NCI-H345 treated with DMSO at 0.1 percent for 48 hours (cell line): ENCODE measurements at regions not wholly inside any gene's neighbourhood (a gene's known extent, or its start where the extent isn't known, plus 50 kb on each side); places are given as distances from the start of the nearest gene placed in this dataset.

Experiments used
- DNase-seq: peaks from one replicate; lab custom pipeline; 2025; ENCODE audit not compliant: unreplicated experiment; lab: John Stamatoyannopoulos, UW

- DNase-seq, result no peak
Observed at GRCh38 chr5:108649646-108650045, 98.1 kb upstream of the FER start.

DNA sequence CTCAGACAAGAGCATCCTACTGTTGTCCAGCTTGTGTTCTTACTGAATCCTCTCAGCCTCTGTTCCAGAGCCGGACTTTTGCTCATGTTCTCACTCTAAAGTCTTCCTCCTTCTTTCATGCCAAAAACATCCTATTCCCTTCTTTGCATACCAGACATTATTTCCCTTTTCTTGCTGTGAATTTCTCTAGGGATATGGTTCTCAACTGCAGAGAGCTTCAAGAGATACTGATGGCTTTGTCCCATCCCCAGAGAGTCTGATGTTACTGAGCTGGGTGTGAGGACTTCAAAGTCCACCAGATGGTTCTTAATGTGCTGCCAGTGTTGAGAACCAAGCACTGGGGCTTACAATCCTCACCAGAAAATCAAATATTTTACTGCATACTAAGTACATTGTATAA, 98.6 kb upstream of the FER start:
- DNase-seq, result no peak

GRCh38 chr5:108642170-108642906, 105.4 kb upstream of the FER start:
- DNase-seq, result peak; percentile 31

DNA sequence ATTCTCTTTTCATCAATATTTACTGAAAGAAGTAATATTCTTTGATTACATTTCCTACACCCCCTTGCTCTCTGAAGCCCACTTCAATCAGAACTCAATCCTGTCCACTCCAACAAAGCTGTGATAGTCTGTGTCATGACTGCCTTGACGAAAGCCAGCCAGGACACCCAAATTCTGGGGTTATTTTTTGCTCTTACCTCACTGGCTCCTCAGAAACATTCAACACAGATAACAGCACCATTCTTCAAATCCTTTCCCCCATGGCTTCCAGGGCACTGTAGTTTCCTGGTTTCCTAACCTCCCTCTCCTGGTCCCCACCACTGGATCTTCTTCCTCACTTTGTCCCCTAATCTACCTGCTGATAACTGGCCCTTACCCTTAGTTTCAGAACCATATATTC, 106.1 kb upstream of the FER start:
- DNase-seq, result no peak

DNA sequence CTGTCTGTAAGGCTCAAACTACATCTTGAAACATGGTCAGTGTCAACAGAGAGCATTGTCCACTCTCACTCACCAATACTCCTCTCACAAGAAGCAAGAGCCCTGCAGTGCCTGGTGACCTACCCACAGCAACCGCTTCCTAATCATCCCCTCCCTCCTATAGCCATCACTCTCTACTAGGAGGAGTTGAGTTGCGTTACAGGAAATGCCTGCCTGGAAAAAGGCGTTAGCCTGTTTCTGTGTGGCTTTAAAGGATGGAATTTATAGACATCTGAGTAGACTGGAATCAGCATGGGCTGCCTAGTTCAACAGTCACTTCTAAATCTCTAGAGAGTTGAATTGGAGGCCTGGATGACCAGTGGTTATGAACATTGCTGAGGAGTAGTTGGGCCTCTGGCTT, 108.3 kb upstream of the FER start:
- DNase-seq, result no peak

GRCh38 chr5:108638021-108638420, 109.7 kb upstream of the FER start:
- no peak for DNase-seq

DNA sequence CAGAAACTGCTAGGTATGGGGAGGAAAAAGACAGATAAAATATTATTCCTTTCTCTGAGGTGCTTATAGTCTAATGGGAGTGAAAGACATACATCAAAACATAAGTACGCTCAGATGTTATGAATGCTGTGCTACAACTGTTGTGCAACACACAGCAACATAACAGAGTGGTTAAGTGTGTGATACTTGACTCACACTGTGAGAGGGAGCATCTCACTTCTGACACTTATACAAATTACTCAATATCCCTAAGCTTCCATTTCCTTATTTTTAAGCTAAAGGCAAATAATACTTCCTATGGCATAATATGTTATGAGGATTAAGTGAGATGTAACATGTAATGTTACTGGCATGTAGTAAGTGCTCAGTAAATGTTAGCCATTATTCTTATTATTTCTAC, 110.6 kb upstream of the FER start:
- no peak for DNase-seq

DNA sequence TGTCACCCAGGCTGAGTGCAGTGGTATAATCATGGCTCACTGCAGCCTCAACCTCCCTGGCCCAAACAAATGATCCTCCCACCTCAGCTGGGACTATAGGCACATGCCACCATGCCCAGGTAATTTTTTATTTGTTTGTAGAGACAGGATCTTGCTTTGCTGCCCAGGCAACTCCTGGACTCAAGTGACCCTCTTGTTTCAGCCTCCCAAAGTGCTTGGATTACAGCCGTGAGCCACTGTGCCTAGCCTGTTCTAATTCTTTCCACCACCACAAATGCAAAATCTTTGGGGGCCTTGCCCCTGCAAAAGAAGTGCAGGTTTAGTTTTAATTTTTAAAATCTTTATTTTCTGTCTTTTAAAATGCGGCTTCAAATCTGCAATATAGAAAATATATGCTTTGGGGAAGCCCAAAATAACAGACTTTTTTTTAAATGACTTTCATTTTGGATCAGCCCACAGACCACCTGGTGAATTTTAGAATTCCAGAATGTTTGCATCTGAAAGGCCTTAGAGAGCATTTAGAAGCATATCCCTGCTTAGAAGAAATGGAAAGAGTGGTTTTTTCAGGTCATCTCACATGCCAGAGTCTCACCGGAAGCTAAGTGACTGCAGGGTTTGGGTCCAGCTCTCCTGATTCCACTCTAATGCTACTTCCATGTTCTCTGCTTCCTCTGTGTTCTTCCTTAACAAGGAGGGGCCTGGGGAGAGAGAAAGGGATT, 111.4 kb upstream of the FER start:
- DNase-seq, result no peak

DNA sequence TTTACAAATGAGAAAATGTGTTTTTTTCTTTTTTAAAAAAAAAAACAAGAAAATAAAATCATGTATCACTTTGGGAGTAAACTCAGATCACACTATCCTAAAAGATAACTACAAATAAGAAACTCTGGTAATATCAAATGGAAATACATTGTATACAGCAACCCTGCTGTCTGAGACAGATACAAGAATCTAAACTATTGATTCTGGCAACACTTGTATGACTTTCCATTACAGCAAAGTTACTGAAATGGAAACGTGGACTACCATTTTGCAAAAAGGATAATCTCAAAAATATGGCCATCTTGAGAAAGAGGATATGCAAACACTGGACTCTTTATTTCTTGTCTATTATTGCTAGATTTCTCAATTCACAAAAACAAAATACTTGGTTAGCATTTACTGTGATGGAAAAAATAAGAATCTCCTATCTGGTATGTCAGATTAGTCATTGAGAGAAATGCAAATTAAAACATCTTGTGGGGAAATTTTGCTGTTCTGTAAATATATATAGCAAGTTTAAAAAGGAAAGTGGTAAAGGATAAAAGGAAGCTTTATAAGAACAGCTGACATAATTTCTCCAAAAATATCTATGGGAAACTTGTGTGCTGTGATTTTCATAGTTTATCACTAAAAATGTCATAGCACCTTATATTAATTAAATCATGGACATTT, 112.9 kb upstream of the FER start:
- no peak for DNase-seq

DNA sequence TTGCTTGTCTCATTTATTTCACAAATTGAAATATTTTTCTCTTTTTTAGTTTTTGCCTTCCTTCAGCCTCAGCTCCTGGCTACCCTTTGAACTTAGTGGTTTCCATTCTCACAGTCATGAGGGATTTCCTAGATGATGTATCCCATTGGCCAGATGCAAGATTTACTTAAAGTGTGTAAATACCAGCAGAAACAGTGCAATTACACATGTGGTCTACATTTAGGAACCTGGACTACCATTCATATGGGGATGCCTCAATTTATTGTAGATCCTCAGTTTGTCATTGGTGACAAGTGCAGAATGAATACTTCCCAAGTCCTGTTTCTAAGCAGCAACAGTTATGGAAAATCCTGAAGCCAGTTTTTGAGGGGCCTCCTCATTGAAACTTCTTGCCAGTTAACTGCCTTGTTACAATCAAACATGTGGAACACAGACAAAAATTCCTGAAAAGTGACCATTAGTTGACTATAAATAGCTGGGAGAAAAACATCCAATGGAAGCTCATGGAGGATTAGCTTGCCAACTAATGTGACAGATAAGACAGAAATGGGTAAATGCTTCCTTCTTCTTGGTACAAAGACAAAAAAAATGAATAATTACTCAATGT, 113.6 kb upstream of the FER start:
- DNase-seq, result no peak

- DNase-seq, result no peak
Observed at GRCh38 chr5:108629779-108630528, 117.7 kb upstream of the FER start.

DNA sequence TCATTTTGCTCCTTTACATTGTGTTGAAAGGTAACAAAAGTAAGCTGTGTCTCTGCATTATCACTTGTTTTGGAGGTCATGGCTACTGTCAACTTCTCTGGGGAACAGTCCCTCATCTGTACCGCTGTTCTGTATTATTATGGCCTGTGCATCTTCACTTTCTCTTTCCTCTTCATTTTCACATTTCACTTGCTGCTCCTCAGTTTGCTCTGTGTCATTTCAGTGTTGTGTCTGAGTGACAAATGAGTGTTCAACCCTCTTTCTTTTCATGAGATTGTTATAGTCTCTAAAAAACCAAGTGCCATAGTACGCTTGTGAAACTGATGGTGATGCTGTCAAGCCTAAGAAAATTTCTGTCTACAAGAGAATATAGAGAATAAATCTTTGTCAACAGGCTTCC, 122.0 kb upstream of the FER start:
- no peak for DNase-seq

DNA sequence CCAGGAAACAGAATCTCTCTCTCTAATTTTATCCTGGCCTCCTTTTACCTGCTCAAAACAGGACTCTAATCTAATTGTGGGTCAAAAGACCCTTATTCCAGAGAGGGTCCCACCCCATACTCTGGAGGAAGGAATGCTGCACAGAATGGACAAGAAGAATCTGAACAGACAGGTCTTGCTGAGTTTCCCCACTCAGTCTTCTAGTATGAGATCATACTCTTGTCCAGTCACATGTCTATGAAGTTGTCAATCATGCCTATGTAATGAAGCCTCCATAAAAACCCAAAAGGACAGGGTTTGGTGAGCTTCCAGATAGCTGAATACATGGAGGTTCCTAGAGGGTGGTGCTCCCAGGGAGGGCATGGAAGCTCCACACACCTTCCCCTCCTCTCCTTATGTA, 123.9 kb upstream of the FER start:
- no peak for DNase-seq

DNA sequence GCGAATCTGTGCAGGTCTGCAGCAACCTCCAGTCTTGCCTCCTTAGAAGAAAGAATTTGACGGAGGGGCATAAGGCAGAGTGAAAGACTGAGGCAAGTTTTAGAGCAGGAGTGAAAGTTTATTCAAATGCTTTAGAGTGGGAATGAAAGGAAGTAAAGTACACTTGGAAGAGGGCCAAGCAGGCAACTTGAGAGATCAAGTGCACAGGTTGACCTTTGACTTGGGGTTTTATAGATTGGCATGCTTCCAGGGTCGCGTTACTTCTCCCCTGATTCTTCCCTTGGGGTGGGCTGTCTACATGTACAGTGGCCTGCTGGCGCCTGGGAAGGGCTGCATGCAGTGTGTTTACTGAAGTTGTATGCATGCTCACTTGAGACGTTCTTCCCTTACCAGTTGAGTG, 127.2 kb upstream of the FER start:
- no peak for DNase-seq

DNA sequence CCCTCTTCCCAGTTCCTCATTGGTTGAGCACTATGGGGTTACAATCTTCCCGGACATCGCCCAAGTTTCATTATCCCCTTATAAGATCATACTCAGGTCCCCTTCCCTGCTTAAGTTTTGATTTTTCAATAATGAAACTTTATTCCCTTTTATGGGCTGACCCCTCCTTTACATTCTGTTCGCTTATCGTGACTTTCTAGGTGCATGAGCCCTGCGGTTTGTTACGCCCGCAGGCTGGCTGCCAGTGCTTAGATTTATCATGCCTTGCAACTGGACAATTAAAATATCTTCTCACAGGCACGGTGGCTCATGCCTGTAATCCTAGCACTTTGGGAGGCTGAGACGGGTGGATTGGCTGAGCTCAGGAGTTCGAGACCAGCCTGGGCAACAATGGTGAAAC, 127.9 kb upstream of the FER start:
- no peak for DNase-seq

DNA sequence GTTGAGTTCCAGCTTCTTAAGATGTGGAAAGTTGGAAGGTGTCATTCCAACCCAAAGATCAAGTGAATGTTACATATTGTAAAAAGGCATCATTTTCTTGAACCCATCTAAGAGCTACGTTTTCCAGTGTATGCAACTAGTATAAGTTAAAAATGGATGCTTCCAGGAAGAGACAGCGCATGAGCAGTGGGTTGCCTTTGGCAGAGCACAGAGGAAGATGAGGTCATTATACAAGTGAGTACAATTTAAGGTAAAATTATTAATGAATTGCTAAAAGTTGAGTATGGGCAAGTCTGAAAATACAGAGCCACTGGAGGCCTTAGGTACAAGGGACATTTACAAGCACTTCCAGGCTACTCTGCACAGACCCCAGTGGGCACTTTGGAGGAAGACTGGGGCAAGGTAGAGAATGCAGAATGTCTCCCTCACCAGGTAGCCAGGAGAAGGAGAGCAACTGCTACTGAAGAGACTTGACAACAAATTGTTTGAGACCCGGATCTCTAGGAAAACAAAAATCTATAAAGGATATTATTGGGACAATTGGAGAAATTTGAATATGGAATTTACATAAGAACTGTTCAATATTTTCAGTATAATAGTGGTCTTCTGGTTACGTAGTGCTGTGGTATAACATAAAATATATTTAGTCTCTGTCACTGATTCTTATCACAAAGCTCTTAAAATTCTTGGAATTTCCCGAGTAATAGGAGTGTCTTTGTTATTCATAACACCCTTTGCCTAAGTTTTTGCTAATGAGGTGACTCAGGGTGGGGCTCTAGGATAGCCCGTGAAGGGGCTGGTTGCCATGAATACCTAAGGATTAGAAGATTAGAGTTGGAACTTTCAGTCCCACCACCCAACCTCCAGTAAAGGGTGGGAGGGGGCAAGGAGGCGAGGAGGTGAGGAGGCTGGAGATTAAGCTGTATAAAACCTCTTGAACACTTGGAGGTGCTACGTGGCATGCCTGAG, 129.9 kb upstream of the FER start:
- no peak for DNase-seq

DNA sequence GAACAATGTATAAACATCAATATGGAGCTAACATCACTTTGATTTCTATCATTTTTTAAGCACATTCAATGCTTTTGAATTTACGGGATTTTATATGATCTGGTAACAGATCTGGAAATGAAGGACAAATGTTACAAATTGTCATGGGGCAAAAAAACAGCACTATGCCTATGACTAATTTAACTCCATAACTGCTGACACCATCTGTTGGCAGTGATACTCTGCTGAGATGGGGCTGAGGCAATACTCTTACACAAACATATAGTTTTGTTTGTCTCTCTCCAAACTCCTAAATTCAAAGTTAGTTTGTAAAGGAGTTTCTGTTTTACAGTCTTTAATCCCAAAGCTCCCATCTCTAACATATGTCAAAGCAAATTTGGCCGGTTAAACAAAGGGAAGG, 132.5 kb upstream of the FER start:
- no peak for DNase-seq

GRCh38 chr5:108607421-108607820, 140.3 kb upstream of the FER start:
- DNase-seq, result no peak

DNA sequence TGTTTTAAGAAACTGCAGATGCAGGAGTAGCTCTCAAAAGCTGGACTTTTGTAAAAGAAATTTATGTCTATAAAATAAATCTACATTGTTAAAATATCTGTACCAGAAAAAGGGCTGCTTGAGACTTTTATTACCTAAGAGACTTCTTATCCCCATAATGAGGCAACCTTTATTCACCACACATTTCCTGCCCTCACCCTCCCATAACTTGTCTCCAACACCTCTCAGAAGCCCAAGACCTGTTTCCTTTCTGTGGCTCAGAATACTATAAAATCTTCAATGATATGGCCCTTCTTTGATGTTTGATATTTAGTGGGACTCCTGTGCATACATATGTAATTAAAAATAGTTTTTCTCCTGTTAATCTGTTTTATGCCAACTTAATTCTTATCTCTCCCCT, 141.5 kb upstream of the FER start:
- DNase-seq, result no peak

GRCh38 chr5:108602830-108603229, 144.9 kb upstream of the FER start:
- DNase-seq, result no peak
